Kidney capillary endothelial cell (primary cell): ENCODE measurements at regions not wholly inside any gene's neighbourhood (a gene's known extent, or its start where the extent isn't known, plus 50 kb on each side); places are given as distances from the start of the nearest gene placed in this dataset.
A peak's percentile ranks its signal among the peaks of the same experiment; 100 is the strongest.

ENCODE experiments used
- DNase-seq: peaks from one replicate; pipeline ENCODE4 v3.0.0-alpha.2; 2018; ENCODE audit warnings: low spot score

- DNase-seq: no peak
These were observed 122.8 kb upstream of the RTL1 start for GRCh38 chr14:101026341-101026740.

GRCh38 chr14:101027291-101027690 lies 123.8 kb upstream of the RTL1 start:
- DNase-seq: no peak

- DNase-seq: no peak
These were observed 124.4 kb upstream of the RTL1 start for GRCh38 chr14:101027966-101028365.

GRCh38 chr14:101028971-101029667 lies 125.6 kb upstream of the RTL1 start:
- DNase-seq: no peak

GRCh38 chr14:101029668-101030290 lies 126.3 kb upstream of the RTL1 start:
- DNase-seq: no peak

GRCh38 chr14:101030586-101030985 lies 127.1 kb upstream of the RTL1 start:
- DNase-seq: no peak

- no peak for DNase-seq
These were observed 127.7 kb upstream of the RTL1 start for GRCh38 chr14:101031186-101031585.

- DNase-seq: no peak
These were observed 128.2 kb upstream of the RTL1 start for GRCh38 chr14:101031721-101032120.

GRCh38 chr14:101032433-101032832 lies 128.9 kb upstream of the RTL1 start:
- no peak for DNase-seq

- no peak for DNase-seq
These were observed 129.5 kb upstream of the RTL1 start for GRCh38 chr14:101033006-101033405.

- DNase-seq: no peak
These were observed 130.1 kb upstream of the RTL1 start for GRCh38 chr14:101033446-101034165.

- DNase-seq: no peak
These were observed 131.5 kb upstream of the RTL1 start for GRCh38 chr14:101034986-101035385.

GRCh38 chr14:101035466-101036225 lies 132.1 kb upstream of the RTL1 start:
- DNase-seq: no peak

GRCh38 chr14:101037021-101037817 lies 133.7 kb upstream of the RTL1 start:
- no peak for DNase-seq

- no peak for DNase-seq
These were observed 135.7 kb upstream of the RTL1 start for GRCh38 chr14:101039031-101039754.

- DNase-seq: no peak
These were observed 136.2 kb upstream of the RTL1 start for GRCh38 chr14:101039755-101040138.

- peak; percentile 19 for DNase-seq
These were observed 137.3 kb upstream of the RTL1 start for GRCh38 chr14:101040538-101041442.

GRCh38 chr14:101043891-101044290 lies 140.4 kb upstream of the RTL1 start:
- no peak for DNase-seq

GRCh38 chr14:101044741-101045140 lies 141.2 kb upstream of the RTL1 start:
- no peak for DNase-seq

GRCh38 chr14:101045511-101045910 lies 142.0 kb upstream of the RTL1 start:
- DNase-seq: no peak
